HEK293T (cell line): ENCODE measurements at regions not wholly inside any gene's neighbourhood (a gene's known extent, or its start where the extent isn't known, plus 50 kb on each side); places are given as distances from the start of the nearest gene placed in this dataset.

Experiments
- ARNT ChIP-seq: fragments of 450-650 bp; IDR thresholded peaks from 2 replicates; pipeline ENCODE4 v1.6.1; 2017; ENCODE audit warnings: mild to moderate bottlenecking
- FOXK2 ChIP-seq: fragments of 450-650 bp; IDR thresholded peaks from 2 replicates; pipeline ENCODE4 v1.6.1; 2016; ENCODE audit warnings: mild to moderate bottlenecking
- FOXM1 ChIP-seq: fragments of 450-650 bp; IDR thresholded peaks from 2 replicates; pipeline ENCODE4 v1.6.1; 2017; ENCODE audit warnings: mild to moderate bottlenecking, borderline replicate concordance
- HDGF ChIP-seq: fragments of 450-650 bp; IDR thresholded peaks from 2 replicates; pipeline ENCODE4 v1.6.1; 2017; ENCODE audit warnings: antibody characterized with exemption, borderline replicate concordance
- LEF1 ChIP-seq: fragments of 450-650 bp; IDR thresholded peaks from 2 replicates; pipeline ENCODE4 v1.6.1; 2017; ENCODE audit warnings: mild to moderate bottlenecking, borderline replicate concordance
- NFRKB ChIP-seq: fragments of 450-650 bp; IDR thresholded peaks from 2 replicates; pipeline ENCODE4 v1.6.1; 2016; ENCODE audit warnings: mild to moderate bottlenecking, moderate library complexity
- ZNF384 ChIP-seq: fragments of 450-650 bp; IDR thresholded peaks from 2 replicates; pipeline ENCODE4 v1.6.1; 2016

GRCh38 chr1:193927550-193927949 is 741.1 kb upstream of the B3GALT2 start:
- no peak for TF ChIP-seq LEF1
- no peak for TF ChIP-seq NFRKB
- TF ChIP-seq HDGF, result no peak
- TF ChIP-seq FOXK2, result no peak
- no peak for TF ChIP-seq FOXM1
- TF ChIP-seq ZNF384, result no peak
- no peak for TF ChIP-seq ARNT
